Heart left ventricle (tissue), 13 donors: ENCODE measurements at regions not wholly inside any gene's neighbourhood (a gene's known extent, or its start where the extent isn't known, plus 50 kb on each side); places are given as distances from the start of the nearest gene placed in this dataset.

ENCODE experiments used
- CTCF ChIP-seq, 12 donors: fragments of 200-600 bp; sonication (generic) in 4 of 12; IDR thresholded peaks; one replicate each; pipeline versions ENCODE4 v1.5.0 to v1.8.0; 2018 to 2022; ENCODE audit warnings: antibody characterized with exemption in 12 of 12, mild to moderate bottlenecking in 5 of 12
- POLR2A ChIP-seq, 2 donors: fragments of 450-650 bp; IDR thresholded peaks; one replicate each; pipeline ENCODE4 v1.6.1; 2017; ENCODE audit warnings: antibody characterized with exemption in 2 of 2, mild to moderate bottlenecking in 2 of 2, moderate library complexity in 2 of 2
- donor health status: ischemic (EF 13 %, LVEDD 7.1; RV severe dilation, severe dysfunction).
- donor health status: DM: no; HTN: yes; CAD: no.
- donor health status: DM: no; HTN: no; CAD: no.
- donor health status: ischemic (EF 25% LVEDD 6.9; RV normal size, moderate dysfunction).
- donor health status: ischemic (EF 25% LVEDD 5.7; RV mildly dilated, moderate dysfunction).
- donor health status: ischemic (EF 35%, LVEDD 5.7; RV mildly dilated, moderate dysfunction).
- donor health status: nonischemic (EF 11% LVEDD 7.7; RV severe dilation, severe dysfunction).
- donor health status: DM: yes; HTN: yes; CAD: no.
- donor health status: PGD.
- donor health status: ischemic (EF 29% LVEDD 5.4; RV normal size, mild dysfunction).
- donor health status: nonischemic (EF 23%, LVEDD 6.1; RV moderate dilation, normal function).

GRCh38 chr2:40554665-40555294 lies 102.9 kb upstream of the SLC8A1 start:
- peak; percentile 81 to 96 (median 90) for TF ChIP-seq CTCF (IDR thresholded peaks at IDR 0.05)
- TF ChIP-seq POLR2A (IDR thresholded peaks at IDR 0.05): no peak
